GM23338 (cell line): ENCODE measurements at regions not wholly inside any gene's neighbourhood (a gene's known extent, or its start where the extent isn't known, plus 50 kb on each side); places are given as distances from the start of the nearest gene placed in this dataset.

ENCODE experiments used
- ATAC-seq: fragments of 200-7000 bp; cut with Tn5 transposase; 3 replicates; pipeline ENCODE4 v1.9.1; 2020
- DNase-seq: peaks from one replicate; pipeline ENCODE4 v3.0.0-alpha.2; 2015; ENCODE audit warnings: low spot score
- H2AFZ ChIP-seq: fragments of 200-600 bp; sonication (generic); 2 replicates; pipeline ENCODE4 v1.8.0; 2016; ENCODE audit warnings: antibody characterized with exemption, mild to moderate bottlenecking, moderate library complexity
- H3F3A ChIP-seq: fragments of 200-600 bp; sonication (generic); replicated peaks from 2 replicates; pipeline ENCODE4 v1.8.0; 2017; ENCODE audit warnings: antibody characterized with exemption, mixed run types, low read depth
- H3K27ac ChIP-seq: fragments of 200-600 bp; sonication (generic); 2 replicates; pipeline ENCODE4 v1.6.1; 2016; ENCODE audit warnings: low read depth
- H3K27me3 ChIP-seq: fragments of 200-600 bp; sonication (generic); 2 replicates; pipeline ENCODE4 v1.8.0; 2016; ENCODE audit warnings: mild to moderate bottlenecking, mixed run types, moderate library complexity; ENCODE audit not compliant: insufficient read depth
- H3K36me3 ChIP-seq: fragments of 200-600 bp; sonication (generic); 2 replicates; pipeline ENCODE4 v1.8.0; 2016; ENCODE audit warnings: mild to moderate bottlenecking; ENCODE audit not compliant: insufficient read depth
- H3K4me1 ChIP-seq: fragments of 200-600 bp; sonication (generic); 2 replicates; pipeline ENCODE4 v1.8.0; 2016; ENCODE audit warnings: mild to moderate bottlenecking, moderate library complexity; ENCODE audit not compliant: insufficient read depth
- H3K4me2 ChIP-seq: fragments of 200-600 bp; sonication (generic); 2 replicates; pipeline ENCODE4 v1.7.1; 2017; ENCODE audit warnings: mixed run types
- H3K4me3 ChIP-seq: fragments of 200-600 bp; sonication (generic); 2 replicates; pipeline ENCODE4 v1.6.1; 2016; ENCODE audit warnings: mixed run types
- H3K79me2 ChIP-seq: fragments of 200-600 bp; sonication (generic); replicated peaks from 2 replicates; pipeline ENCODE4 v1.8.0; 2017; ENCODE audit warnings: mild to moderate bottlenecking; ENCODE audit not compliant: insufficient read depth
- H3K9me2 ChIP-seq: fragments of 200-600 bp; sonication (generic); 2 replicates; pipeline ENCODE4 v1.8.0; 2017; ENCODE audit not compliant: insufficient read depth
- H4K20me1 ChIP-seq: fragments of 200-600 bp; sonication (generic); replicated peaks from 2 replicates; pipeline ENCODE4 v1.8.0; 2017; ENCODE audit warnings: mild to moderate bottlenecking; ENCODE audit not compliant: insufficient read depth
- H3K27ac Mint-ChIP-seq: 2 replicates; pipeline ENCODE4 v1.8.0; 2020; ENCODE audit warnings: inconsistent platforms, mild to moderate bottlenecking, moderate library complexity, mixed read lengths
- H3K27me3 Mint-ChIP-seq: 3 replicates; pipeline ENCODE4 v1.8.0; 2022; ENCODE audit warnings: low read depth, mild to moderate bottlenecking, moderate library complexity, mixed read lengths, inconsistent platforms; ENCODE audit not compliant: insufficient read depth, poor library complexity
- H3K36me3 Mint-ChIP-seq: 3 replicates; pipeline ENCODE4 v1.8.0; 2021; ENCODE audit warnings: low read depth, mild to moderate bottlenecking, inconsistent platforms, moderate library complexity, mixed read lengths
- H3K4me1 Mint-ChIP-seq: 3 replicates; pipeline ENCODE4 v1.8.0; 2020; ENCODE audit warnings: mild to moderate bottlenecking, inconsistent platforms, mixed read lengths
- H3K4me3 Mint-ChIP-seq: 3 replicates; pipeline ENCODE4 v1.8.0; 2021; ENCODE audit warnings: moderate library complexity, mild to moderate bottlenecking, inconsistent platforms, mixed read lengths
- H3K9me3 Mint-ChIP-seq: 3 replicates; pipeline ENCODE4 v1.8.0; 2020; ENCODE audit warnings: moderate library complexity, mild to moderate bottlenecking, inconsistent platforms, mixed read lengths
- CREB1 ChIP-seq: fragments of 250-450 bp; sonication (Bioruptor Pico); IDR thresholded peaks from 2 replicates; pipeline ENCODE4 v1.5.0; 2020; ENCODE audit warnings: low read depth, mild to moderate bottlenecking, moderate library complexity
- ETS1 ChIP-seq: IDR thresholded peaks from 2 replicates; pipeline ENCODE4 v1.6.1; 2016; ENCODE audit warnings: antibody characterized with exemption
- EZH2 ChIP-seq: fragments of 200-600 bp; sonication (generic); IDR thresholded peaks from one replicate; pipeline ENCODE4 v1.8.0; 2017; ENCODE audit warnings: antibody characterized with exemption, mild to moderate bottlenecking, low read depth; ENCODE audit not compliant: unreplicated experiment
- EZH2phosphoT487 ChIP-seq: fragments of 200-600 bp; sonication (generic); IDR thresholded peaks from one replicate; pipeline ENCODE4 v1.8.1; 2018; ENCODE audit warnings: antibody characterized with exemption; ENCODE audit not compliant: unreplicated experiment
- JUNB ChIP-seq: IDR thresholded peaks from one replicate; pipeline ENCODE4 v1.6.1; 2016; ENCODE audit warnings: antibody characterized with exemption; ENCODE audit not compliant: unreplicated experiment
- NANOG ChIP-seq: IDR thresholded peaks from 2 replicates; pipeline ENCODE4 v1.6.1; 2016; ENCODE audit warnings: antibody characterized with exemption, borderline replicate concordance
- POLR2AphosphoS5 ChIP-seq: IDR thresholded peaks from 2 replicates; pipeline ENCODE4 v1.6.1; 2016; ENCODE audit warnings: antibody characterized with exemption, low read depth
- STAT1 ChIP-seq: IDR thresholded peaks from one replicate; pipeline ENCODE4 v1.6.1; 2016; ENCODE audit warnings: antibody characterized with exemption; ENCODE audit not compliant: unreplicated experiment
- ZNF114 ChIP-seq: fragments of 250-450 bp; sonication (Bioruptor Pico); IDR thresholded peaks from 2 replicates; pipeline ENCODE4 v1.5.0; 2020; ENCODE audit warnings: mild to moderate bottlenecking, moderate library complexity
- ZNF331 ChIP-seq: fragments of 250-450 bp; sonication (Bioruptor Pico); IDR thresholded peaks from 2 replicates; pipeline ENCODE4 v1.5.0; 2020; ENCODE audit warnings: low read depth, mild to moderate bottlenecking, moderate library complexity
- TF ChIP-seq, protein P1 (sequence below): fragments of 250-450 bp; sonication (Bioruptor Pico); IDR thresholded peaks from 2 replicates; pipeline ENCODE4 v1.5.0; 2020; ENCODE audit warnings: mild to moderate bottlenecking, moderate library complexity
- TF ChIP-seq, protein P2 (sequence below): IDR thresholded peaks from one replicate; pipeline ENCODE4 v1.6.1; 2018; ENCODE audit warnings: antibody characterized with exemption; ENCODE audit not compliant: unreplicated experiment

- Mint-ChIP-seq H3K27me3 (no peaks in the 10 kb centered on the region), H3K9me3 (no peaks in the 10 kb centered on the region), H3K27ac (no peak overlapping the region), H3K36me3 (no peaks in the 10 kb centered on the region), H3K4me1 (no peaks in the 10 kb centered on the region), H3K4me3 (no peak overlapping the region)
- Histone ChIP-seq H3K4me3 (no peak overlapping the region), H4K20me1 (no peaks in the 10 kb centered on the region), H3K4me1 (no peaks in the 10 kb centered on the region), H3K27ac (no peak overlapping the region), H3K79me2 (no peaks in the 10 kb centered on the region), H2AFZ (no peak overlapping the region), H3F3A (no peaks in the 10 kb centered on the region), H3K36me3 (no peaks in the 10 kb centered on the region), H3K27me3 (no peaks in the 10 kb centered on the region), H3K9me2 (peaks cover 10% of the 10 kb centered on the region; the same call in 1 of the 2 replicates), H3K4me2 (no peak overlapping the region)
- ATAC-seq (no peak), DNase-seq (no peak)
- TF ChIP-seq ZNF114 (no peak), ZNF331 (no peak)
Measured at GRCh38 chr1:218207194-218207593, 77.9 kb upstream of the RRP15 start.

DNA sequence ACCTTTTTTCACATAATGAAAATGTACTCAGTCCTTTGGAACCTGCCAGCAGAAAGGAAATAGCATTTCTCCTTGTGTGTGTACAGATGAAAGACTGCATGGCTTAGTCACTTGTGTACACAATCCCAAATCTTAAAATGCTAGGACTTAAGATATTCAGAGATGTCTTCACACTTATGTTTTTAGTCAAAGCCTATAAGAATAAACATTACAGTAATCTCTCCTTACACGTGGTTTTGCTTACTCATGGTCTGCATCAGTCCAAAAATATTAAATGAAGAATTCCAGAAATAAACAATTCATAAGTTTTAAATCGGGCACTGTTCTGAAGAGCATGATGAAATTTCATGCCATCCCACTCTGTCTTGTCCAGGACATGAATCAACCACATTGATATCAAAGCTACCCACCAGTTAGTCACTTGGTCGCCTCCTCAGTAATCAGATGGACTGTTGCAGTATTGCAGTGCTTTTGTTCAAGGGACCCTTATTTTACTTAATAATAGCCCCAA lies 75.7 kb upstream of the RRP15 start:
- Mint-ChIP-seq H3K4me3 (no peak overlapping the region), H3K36me3 (no peaks in the 10 kb centered on the region), H3K27me3 (no peaks in the 10 kb centered on the region), H3K9me3 (no peaks in the 10 kb centered on the region), H3K27ac (no peak overlapping the region), H3K4me1 (no peaks in the 10 kb centered on the region)
- H3K27me3 ChIP-seq, result no peaks in the 10 kb centered on the region
- H3K4me1 ChIP-seq, result no peaks in the 10 kb centered on the region
- H3F3A ChIP-seq, result no peaks in the 10 kb centered on the region
- no peak overlapping the region for H2AFZ ChIP-seq
- H4K20me1 ChIP-seq, result no peaks in the 10 kb centered on the region
- no peaks in the 10 kb centered on the region for H3K79me2 ChIP-seq
- H3K4me2 ChIP-seq, result no peak overlapping the region
- H3K36me3 ChIP-seq, result no peaks in the 10 kb centered on the region
- no peak for ATAC-seq
- 0 out of 2 replicates have a peak, but pooled peaks cover 2% of the 10 kb centered on the region for H3K9me2 ChIP-seq
- no peak overlapping the region for H3K4me3 ChIP-seq
- no peak overlapping the region for H3K27ac ChIP-seq
- DNase-seq, result no peak
- TF ChIP-seq ZNF114 (no peak), NANOG (no peak), POLR2AphosphoS5 (no peak), EZH2phosphoT487 (no peak), CREB1 (CRISPR knock-in tag) (no peak), JUNB (no peak), ETS1 (no peak), STAT1 (no peak), EZH2 (no peak)
- TF ChIP-seq, protein P1, sequence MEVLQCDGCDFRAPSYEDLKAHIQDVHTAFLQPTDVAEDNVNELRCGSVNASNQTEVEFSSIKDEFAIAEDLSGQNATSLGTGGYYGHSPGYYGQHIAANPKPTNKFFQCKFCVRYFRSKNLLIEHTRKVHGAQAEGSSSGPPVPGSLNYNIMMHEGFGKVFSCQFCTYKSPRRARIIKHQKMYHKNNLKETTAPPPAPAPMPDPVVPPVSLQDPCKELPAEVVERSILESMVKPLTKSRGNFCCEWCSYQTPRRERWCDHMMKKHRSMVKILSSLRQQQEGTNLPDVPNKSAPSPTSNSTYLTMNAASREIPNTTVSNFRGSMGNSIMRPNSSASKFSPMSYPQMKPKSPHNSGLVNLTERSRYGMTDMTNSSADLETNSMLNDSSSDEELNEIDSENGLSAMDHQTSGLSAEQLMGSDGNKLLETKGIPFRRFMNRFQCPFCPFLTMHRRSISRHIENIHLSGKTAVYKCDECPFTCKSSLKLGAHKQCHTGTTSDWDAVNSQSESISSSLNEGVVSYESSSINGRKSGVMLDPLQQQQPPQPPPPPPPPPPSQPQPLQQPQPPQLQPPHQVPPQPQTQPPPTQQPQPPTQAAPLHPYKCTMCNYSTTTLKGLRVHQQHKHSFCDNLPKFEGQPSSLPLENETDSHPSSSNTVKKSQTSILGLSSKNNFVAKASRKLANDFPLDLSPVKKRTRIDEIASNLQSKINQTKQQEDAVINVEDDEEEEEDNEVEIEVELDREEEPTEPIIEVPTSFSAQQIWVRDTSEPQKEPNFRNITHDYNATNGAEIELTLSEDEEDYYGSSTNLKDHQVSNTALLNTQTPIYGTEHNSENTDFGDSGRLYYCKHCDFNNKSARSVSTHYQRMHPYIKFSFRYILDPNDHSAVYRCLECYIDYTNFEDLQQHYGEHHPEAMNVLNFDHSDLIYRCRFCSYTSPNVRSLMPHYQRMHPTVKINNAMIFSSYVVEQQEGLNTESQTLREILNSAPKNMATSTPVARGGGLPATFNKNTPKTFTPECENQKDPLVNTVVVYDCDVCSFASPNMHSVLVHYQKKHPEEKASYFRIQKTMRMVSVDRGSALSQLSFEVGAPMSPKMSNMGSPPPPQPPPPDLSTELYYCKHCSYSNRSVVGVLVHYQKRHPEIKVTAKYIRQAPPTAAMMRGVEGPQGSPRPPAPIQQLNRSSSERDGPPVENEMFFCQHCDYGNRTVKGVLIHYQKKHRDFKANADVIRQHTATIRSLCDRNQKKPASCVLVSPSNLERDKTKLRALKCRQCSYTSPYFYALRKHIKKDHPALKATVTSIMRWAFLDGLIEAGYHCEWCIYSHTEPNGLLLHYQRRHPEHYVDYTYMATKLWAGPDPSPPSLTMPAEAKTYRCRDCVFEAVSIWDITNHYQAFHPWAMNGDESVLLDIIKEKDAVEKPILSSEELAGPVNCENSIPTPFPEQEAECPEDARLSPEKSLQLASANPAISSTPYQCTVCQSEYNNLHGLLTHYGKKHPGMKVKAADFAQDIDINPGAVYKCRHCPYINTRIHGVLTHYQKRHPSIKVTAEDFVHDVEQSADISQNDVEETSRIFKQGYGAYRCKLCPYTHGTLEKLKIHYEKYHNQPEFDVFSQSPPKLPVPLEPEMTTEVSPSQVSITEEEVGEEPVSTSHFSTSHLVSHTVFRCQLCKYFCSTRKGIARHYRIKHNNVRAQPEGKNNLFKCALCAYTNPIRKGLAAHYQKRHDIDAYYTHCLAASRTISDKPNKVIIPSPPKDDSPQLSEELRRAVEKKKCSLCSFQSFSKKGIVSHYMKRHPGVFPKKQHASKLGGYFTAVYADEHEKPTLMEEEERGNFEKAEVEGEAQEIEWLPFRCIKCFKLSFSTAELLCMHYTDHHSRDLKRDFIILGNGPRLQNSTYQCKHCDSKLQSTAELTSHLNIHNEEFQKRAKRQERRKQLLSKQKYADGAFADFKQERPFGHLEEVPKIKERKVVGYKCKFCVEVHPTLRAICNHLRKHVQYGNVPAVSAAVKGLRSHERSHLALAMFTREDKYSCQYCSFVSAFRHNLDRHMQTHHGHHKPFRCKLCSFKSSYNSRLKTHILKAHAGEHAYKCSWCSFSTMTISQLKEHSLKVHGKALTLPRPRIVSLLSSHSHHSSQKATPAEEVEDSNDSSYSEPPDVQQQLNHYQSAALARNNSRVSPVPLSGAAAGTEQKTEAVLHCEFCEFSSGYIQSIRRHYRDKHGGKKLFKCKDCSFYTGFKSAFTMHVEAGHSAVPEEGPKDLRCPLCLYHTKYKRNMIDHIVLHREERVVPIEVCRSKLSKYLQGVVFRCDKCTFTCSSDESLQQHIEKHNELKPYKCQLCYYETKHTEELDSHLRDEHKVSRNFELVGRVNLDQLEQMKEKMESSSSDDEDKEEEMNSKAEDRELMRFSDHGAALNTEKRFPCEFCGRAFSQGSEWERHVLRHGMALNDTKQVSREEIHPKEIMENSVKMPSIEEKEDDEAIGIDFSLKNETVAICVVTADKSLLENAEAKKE (CRISPR knock-in tag), result no peak
- TF ChIP-seq, protein P2, sequence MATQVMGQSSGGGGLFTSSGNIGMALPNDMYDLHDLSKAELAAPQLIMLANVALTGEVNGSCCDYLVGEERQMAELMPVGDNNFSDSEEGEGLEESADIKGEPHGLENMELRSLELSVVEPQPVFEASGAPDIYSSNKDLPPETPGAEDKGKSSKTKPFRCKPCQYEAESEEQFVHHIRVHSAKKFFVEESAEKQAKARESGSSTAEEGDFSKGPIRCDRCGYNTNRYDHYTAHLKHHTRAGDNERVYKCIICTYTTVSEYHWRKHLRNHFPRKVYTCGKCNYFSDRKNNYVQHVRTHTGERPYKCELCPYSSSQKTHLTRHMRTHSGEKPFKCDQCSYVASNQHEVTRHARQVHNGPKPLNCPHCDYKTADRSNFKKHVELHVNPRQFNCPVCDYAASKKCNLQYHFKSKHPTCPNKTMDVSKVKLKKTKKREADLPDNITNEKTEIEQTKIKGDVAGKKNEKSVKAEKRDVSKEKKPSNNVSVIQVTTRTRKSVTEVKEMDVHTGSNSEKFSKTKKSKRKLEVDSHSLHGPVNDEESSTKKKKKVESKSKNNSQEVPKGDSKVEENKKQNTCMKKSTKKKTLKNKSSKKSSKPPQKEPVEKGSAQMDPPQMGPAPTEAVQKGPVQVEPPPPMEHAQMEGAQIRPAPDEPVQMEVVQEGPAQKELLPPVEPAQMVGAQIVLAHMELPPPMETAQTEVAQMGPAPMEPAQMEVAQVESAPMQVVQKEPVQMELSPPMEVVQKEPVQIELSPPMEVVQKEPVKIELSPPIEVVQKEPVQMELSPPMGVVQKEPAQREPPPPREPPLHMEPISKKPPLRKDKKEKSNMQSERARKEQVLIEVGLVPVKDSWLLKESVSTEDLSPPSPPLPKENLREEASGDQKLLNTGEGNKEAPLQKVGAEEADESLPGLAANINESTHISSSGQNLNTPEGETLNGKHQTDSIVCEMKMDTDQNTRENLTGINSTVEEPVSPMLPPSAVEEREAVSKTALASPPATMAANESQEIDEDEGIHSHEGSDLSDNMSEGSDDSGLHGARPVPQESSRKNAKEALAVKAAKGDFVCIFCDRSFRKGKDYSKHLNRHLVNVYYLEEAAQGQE, result no peak
